NCI-H1694 treated with DMSO at 0.1 percent for 48 hours (cell line): ENCODE measurements at regions not wholly inside any gene's neighbourhood (a gene's known extent, or its start where the extent isn't known, plus 50 kb on each side); places are given as distances from the start of the nearest gene placed in this dataset.
"Not testable (repeated sequence)": the region's sequence is repeated elsewhere in the genome, so short reads cannot be mapped to it uniquely, and the experiment has no call there.

ENCODE experiments used
- DNase-seq: peaks from one replicate; lab custom pipeline; 2025; lab: John Stamatoyannopoulos, UW

DNA sequence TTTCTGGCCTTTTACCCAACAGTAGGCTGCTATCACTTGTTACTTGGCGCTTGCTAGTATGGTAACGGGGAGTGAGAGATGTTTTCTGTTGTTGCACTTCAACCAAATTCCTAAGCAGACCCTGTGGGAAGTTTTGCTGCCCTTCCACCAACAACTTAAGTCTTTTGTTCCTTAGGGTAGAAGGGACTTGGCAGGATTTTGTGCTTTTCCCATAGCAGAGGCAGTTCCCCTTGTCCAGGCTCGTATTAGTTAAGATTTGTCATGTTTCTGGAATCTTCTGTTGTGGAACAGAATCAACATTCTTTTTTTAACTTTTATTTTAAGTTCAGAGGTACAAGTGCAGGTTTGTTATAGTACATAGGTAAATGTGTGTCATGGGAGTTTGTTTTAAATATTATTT, 73.2 kb upstream of the SGIP1 start:
- no peak for DNase-seq

DNA sequence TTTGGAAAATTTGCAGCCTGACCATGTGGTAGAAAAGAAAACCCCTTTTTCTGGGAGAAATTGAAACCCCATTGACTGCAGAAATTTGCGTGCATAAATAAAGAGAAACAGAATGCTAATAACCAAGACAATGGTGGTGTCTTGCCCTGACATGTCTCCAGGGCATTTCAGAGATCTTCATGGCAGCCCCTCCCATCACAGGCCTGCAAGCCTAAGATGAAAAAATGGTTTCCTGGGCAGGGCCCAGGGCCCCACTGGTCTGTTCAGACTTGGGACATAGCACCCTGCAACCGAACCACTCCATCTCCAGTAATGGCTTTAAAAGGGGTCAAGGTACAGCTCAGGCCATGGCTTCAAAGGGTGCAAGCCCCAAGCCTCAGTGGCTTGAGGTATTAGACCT, 71.6 kb upstream of the SGIP1 start:
- DNase-seq, result no peak

DNA sequence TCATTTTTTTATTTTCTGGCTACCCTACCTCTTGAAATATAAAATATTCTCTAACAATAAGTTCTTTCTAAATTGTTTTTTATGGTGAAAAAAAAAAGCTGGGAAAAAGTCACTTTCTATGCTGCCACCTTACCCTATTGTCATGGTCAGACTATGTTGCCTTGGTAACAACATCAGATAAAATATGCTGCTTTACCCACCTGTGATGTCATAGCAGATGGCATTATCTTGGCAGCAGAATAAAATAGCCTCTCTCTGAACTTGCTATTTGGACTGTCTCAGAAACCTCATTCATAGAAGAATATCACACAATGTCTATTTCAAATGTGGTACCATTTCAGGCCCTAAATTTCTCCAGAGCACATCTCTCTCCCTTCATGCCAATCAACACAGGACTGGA, 69.6 kb upstream of the SGIP1 start:
- no peak for DNase-seq

DNA sequence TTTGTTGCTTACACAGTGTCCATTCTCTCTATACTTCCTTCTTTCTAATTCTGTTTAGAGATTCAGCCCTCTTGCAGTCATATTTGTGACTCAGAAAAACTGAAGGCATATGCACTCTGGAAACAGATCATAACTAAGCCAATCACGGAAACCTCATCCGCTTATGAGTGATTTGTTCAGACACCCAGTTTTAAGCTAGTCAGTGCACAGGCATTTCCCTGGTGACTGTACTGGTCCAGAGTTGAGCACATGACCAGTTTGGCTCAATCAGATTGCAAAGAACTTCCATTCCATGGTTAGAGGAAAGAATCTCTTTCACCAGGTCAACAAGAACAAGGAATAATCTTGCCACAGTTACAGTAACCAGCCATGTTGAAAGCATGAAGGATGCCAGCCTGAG, 69.2 kb upstream of the SGIP1 start:
- DNase-seq, result no peak

DNA sequence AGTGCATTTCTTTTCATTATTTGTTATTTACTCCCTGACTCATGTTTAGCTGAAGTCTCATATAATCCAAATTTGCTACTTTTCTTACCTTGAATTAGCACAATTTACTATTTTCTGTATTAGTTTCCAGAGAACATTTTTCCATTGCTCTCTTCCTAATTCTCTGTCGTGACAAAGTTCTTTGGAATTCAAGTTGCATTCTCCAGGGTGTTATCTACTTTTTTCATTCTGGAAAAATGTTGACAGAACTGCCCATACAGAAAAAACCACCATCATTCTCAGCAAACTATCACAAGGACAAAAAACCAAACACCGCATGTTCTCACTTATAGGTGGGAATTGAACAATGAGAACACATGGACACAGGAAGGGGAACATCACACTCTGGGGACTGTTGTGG, 67.3 kb upstream of the SGIP1 start:
- DNase-seq, result not testable (repeated sequence)

DNA sequence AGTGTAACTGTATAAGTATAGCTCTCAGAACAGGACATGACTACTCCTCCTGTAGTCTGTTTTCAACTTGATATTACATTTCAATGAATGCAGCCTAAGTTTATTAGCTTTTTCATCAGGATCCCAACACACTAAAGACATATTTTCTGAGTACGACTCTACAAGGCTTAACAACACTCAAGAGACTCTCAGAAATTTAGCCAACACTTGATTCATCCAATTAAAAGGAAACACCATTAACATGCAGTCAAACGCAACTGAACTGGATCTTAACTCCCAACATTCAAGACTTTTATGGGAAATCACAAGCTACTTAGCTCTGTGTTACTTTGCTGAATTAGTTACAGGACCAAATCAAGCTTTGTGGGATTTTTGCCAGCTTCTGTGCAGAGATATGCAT, 65.2 kb upstream of the SGIP1 start:
- no peak for DNase-seq

DNA sequence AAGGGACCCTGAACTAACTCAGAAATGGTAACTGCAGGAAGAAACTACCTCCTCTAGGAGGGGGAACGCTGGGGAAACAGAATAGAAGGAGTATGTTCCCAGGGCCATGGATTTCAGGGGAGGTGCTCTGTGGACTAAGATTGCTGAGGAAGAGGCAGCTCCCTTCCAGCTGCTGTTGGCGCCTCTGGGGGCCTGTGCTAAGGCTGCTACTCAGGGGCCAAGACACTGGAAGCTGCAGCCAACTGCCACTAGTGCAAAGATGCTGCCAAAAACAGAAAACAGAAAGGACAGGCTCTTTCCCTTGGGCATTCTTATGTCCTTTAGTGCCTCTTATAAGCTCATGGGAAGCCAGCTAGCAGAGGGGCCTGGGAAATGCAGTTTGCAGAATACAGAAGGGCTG, 58.0 kb upstream of the SGIP1 start:
- DNase-seq, result no peak

DNA sequence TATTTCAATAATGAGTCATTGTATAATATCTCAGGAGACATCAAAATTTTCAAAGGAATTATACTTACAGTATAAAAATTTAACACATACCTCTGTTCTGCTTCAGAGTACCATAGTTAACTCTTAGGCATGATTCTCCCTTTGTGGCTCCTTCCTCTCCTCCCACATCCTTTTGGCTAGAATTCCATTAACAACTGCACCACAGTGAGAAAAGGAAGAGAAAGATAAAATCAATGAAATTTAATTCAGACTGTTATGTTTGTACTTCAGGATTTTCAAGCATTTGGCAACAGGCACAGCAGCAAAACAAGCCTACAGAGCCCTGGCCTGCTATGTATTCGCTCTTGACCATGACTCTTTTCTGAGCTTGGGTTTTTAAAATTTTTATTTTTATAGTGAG, 57.2 kb upstream of the SGIP1 start:
- DNase-seq, result no peak

DNA sequence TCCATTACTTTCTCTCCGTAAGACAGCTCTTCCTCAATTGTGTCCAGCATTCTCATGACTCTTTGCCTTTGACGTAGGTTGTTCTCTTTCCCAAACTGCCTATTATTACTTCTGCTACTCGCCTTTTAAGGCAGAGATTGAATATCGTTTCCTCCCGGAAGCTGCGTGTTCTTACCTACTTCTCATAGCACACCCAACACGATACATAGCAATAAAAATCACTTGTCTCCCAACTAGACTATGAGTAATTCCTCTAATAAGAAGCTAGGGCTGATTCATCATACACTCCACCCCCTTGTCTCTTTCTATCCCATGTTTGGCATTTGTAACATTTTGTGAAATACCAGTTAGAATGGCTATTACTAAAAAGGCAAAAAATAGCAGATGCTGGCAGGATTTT, 55.8 kb upstream of the SGIP1 start:
- no peak for DNase-seq

DNA sequence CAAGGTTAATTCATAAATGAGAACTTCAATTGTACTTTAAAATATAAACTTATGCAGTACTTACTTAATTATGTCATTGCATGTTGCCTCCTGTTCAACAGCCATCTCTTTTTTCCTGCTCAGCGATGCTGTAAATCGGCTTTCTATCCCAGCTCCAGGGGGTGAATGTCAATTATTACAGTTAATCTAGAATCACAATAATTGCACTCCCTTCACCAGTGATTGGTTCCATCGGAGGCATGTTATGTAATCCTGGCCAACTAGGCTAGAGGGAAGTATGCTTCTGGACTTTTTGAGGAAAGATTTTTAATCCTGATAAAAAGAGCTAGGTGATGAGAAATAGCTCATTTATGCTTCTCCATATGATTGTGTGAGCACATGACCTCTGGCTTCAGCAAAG, 53.8 kb upstream of the SGIP1 start:
- DNase-seq, result no peak

DNA sequence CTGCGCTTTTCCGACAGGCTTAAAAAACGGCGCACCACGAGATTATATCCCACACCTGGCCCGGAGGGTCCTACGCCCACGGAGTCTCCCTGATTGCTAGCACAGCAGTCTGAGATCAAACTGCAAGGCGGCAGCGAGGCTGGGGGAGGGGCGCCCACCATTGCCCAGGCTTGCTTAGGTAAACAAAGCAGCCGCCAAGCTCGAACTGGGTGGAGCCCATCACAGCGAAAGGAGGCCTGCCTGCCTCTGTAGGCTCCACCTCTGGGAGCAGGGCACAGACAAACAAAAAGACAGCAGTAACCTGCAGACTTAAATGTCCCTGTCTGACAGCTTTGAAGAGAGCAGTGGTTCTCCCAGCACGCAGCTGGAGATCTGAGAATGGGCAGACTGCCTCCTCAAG, 52.7 kb upstream of the SGIP1 start:
- DNase-seq, result not testable (repeated sequence)
